ENCODE measurements at regions not wholly inside any gene's neighbourhood (a gene's known extent, or its start where the extent isn't known, plus 50 kb on each side); places are given as distances from the start of the nearest gene placed in this dataset.

DNA sequence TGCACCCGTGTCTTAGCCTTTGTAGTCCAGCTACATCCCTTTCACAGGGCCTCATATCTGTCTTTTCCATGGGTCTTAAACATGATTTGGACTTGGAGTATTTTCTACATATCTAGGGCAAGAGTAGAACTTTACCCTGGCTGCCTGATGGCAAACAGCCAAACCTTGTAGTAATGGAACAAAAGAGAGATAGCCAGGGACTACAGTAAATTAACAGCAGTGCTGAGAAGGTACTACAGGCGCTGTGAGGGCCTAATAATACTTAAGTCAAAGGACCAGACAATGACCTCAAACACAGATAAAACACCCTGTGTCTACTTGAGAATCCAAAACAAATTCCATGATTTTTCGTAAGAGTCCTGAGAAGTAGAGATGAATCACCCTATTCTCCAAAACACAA is 111.0 kb upstream of the WDR17 start:
- H3F3A ChIP-seq (replicated peaks; ENCODE audit: low read depth), result no peaks in the 10 kb centered on the region
- H2AFZ ChIP-seq, result no peak overlapping the region
- no peaks in the 10 kb centered on the region for H3K79me2 ChIP-seq (replicated peaks; ENCODE audit: insufficient read depth)
- no peaks in the 10 kb centered on the region for H4K20me1 ChIP-seq (replicated peaks; ENCODE audit: insufficient read depth)
- no peaks in the 10 kb centered on the region for H3K4me1 ChIP-seq (ENCODE audit: insufficient read depth)
- peaks cover 3% of the 10 kb centered on the region for H3K9me2 ChIP-seq (ENCODE audit: insufficient read depth)
- no peak overlapping the region for H3K4me3 ChIP-seq
- H3K27ac Mint-ChIP-seq, result no peak overlapping the region
- no peak for DNase-seq (ENCODE audit: low spot score)
- no peak overlapping the region for H3K27ac ChIP-seq (ENCODE audit: low read depth)
- ATAC-seq, result no peak
- H3K9me3 Mint-ChIP-seq, result no peaks in the 10 kb centered on the region
- no peak overlapping the region for H3K4me3 Mint-ChIP-seq
- H3K36me3 ChIP-seq (ENCODE audit: insufficient read depth), result no peaks in the 10 kb centered on the region
- TF ChIP-seq JUNB (IDR thresholded peaks at IDR 0.05; ENCODE audit: unreplicated experiment) (no peak), ZNF114 (CRISPR knock-in tag; IDR thresholded peaks at IDR 0.05) (no peak), POLR2AphosphoS5 (IDR thresholded peaks at IDR 0.05; ENCODE audit: low read depth) (no peak), STAT1 (IDR thresholded peaks at IDR 0.05; ENCODE audit: unreplicated experiment) (no peak), EZH2phosphoT487 (IDR thresholded peaks at IDR 0.05; ENCODE audit: unreplicated experiment) (no peak), NANOG (IDR thresholded peaks at IDR 0.05; ENCODE audit: borderline replicate concordance) (no peak), ZNF331 (CRISPR knock-in tag; IDR thresholded peaks at IDR 0.05; ENCODE audit: low read depth) (no peak)
- TF ChIP-seq, protein P1, sequence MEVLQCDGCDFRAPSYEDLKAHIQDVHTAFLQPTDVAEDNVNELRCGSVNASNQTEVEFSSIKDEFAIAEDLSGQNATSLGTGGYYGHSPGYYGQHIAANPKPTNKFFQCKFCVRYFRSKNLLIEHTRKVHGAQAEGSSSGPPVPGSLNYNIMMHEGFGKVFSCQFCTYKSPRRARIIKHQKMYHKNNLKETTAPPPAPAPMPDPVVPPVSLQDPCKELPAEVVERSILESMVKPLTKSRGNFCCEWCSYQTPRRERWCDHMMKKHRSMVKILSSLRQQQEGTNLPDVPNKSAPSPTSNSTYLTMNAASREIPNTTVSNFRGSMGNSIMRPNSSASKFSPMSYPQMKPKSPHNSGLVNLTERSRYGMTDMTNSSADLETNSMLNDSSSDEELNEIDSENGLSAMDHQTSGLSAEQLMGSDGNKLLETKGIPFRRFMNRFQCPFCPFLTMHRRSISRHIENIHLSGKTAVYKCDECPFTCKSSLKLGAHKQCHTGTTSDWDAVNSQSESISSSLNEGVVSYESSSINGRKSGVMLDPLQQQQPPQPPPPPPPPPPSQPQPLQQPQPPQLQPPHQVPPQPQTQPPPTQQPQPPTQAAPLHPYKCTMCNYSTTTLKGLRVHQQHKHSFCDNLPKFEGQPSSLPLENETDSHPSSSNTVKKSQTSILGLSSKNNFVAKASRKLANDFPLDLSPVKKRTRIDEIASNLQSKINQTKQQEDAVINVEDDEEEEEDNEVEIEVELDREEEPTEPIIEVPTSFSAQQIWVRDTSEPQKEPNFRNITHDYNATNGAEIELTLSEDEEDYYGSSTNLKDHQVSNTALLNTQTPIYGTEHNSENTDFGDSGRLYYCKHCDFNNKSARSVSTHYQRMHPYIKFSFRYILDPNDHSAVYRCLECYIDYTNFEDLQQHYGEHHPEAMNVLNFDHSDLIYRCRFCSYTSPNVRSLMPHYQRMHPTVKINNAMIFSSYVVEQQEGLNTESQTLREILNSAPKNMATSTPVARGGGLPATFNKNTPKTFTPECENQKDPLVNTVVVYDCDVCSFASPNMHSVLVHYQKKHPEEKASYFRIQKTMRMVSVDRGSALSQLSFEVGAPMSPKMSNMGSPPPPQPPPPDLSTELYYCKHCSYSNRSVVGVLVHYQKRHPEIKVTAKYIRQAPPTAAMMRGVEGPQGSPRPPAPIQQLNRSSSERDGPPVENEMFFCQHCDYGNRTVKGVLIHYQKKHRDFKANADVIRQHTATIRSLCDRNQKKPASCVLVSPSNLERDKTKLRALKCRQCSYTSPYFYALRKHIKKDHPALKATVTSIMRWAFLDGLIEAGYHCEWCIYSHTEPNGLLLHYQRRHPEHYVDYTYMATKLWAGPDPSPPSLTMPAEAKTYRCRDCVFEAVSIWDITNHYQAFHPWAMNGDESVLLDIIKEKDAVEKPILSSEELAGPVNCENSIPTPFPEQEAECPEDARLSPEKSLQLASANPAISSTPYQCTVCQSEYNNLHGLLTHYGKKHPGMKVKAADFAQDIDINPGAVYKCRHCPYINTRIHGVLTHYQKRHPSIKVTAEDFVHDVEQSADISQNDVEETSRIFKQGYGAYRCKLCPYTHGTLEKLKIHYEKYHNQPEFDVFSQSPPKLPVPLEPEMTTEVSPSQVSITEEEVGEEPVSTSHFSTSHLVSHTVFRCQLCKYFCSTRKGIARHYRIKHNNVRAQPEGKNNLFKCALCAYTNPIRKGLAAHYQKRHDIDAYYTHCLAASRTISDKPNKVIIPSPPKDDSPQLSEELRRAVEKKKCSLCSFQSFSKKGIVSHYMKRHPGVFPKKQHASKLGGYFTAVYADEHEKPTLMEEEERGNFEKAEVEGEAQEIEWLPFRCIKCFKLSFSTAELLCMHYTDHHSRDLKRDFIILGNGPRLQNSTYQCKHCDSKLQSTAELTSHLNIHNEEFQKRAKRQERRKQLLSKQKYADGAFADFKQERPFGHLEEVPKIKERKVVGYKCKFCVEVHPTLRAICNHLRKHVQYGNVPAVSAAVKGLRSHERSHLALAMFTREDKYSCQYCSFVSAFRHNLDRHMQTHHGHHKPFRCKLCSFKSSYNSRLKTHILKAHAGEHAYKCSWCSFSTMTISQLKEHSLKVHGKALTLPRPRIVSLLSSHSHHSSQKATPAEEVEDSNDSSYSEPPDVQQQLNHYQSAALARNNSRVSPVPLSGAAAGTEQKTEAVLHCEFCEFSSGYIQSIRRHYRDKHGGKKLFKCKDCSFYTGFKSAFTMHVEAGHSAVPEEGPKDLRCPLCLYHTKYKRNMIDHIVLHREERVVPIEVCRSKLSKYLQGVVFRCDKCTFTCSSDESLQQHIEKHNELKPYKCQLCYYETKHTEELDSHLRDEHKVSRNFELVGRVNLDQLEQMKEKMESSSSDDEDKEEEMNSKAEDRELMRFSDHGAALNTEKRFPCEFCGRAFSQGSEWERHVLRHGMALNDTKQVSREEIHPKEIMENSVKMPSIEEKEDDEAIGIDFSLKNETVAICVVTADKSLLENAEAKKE (CRISPR knock-in tag; IDR thresholded peaks at IDR 0.05), result no peak
- TF ChIP-seq, protein P2, sequence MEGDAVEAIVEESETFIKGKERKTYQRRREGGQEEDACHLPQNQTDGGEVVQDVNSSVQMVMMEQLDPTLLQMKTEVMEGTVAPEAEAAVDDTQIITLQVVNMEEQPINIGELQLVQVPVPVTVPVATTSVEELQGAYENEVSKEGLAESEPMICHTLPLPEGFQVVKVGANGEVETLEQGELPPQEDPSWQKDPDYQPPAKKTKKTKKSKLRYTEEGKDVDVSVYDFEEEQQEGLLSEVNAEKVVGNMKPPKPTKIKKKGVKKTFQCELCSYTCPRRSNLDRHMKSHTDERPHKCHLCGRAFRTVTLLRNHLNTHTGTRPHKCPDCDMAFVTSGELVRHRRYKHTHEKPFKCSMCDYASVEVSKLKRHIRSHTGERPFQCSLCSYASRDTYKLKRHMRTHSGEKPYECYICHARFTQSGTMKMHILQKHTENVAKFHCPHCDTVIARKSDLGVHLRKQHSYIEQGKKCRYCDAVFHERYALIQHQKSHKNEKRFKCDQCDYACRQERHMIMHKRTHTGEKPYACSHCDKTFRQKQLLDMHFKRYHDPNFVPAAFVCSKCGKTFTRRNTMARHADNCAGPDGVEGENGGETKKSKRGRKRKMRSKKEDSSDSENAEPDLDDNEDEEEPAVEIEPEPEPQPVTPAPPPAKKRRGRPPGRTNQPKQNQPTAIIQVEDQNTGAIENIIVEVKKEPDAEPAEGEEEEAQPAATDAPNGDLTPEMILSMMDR (conservative IDR thresholded peaks at IDR 0.05; ENCODE audit: low read depth in 2 of 2), result no peak
- TF ChIP-seq, protein P3, sequence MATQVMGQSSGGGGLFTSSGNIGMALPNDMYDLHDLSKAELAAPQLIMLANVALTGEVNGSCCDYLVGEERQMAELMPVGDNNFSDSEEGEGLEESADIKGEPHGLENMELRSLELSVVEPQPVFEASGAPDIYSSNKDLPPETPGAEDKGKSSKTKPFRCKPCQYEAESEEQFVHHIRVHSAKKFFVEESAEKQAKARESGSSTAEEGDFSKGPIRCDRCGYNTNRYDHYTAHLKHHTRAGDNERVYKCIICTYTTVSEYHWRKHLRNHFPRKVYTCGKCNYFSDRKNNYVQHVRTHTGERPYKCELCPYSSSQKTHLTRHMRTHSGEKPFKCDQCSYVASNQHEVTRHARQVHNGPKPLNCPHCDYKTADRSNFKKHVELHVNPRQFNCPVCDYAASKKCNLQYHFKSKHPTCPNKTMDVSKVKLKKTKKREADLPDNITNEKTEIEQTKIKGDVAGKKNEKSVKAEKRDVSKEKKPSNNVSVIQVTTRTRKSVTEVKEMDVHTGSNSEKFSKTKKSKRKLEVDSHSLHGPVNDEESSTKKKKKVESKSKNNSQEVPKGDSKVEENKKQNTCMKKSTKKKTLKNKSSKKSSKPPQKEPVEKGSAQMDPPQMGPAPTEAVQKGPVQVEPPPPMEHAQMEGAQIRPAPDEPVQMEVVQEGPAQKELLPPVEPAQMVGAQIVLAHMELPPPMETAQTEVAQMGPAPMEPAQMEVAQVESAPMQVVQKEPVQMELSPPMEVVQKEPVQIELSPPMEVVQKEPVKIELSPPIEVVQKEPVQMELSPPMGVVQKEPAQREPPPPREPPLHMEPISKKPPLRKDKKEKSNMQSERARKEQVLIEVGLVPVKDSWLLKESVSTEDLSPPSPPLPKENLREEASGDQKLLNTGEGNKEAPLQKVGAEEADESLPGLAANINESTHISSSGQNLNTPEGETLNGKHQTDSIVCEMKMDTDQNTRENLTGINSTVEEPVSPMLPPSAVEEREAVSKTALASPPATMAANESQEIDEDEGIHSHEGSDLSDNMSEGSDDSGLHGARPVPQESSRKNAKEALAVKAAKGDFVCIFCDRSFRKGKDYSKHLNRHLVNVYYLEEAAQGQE (IDR thresholded peaks at IDR 0.05; ENCODE audit: unreplicated experiment), result no peak
- no peaks in the 10 kb centered on the region for H3K36me3 Mint-ChIP-seq (ENCODE audit: low read depth)
- H3K27me3 Mint-ChIP-seq (ENCODE audit: insufficient read depth, low read depth, poor library complexity), result no peaks in the 10 kb centered on the region
- H3K4me2 ChIP-seq, result no peak overlapping the region
- H3K4me1 Mint-ChIP-seq, result no peaks in the 10 kb centered on the region
- H3K27me3 ChIP-seq (ENCODE audit: insufficient read depth), result no peaks in the 10 kb centered on the region
